Panc1 (cell line): ENCODE measurements at regions not wholly inside any gene's neighbourhood (a gene's known extent, or its start where the extent isn't known, plus 50 kb on each side); places are given as distances from the start of the nearest gene placed in this dataset.

Experiments
- ATAC-seq: fragments of 200-7000 bp; cut with Tn5 transposase; 2 replicates; pipeline ENCODE4 v1.9.1; 2020; ENCODE audit warnings: mild to moderate bottlenecking, moderate library complexity
- BruUV-seq: library from RNA; stranded (reverse); fragments of 400-500 nt; replicated peaks from 2 replicates; lab custom pipeline; 2021; lab: Mats Ljungman, UMichigan
- CTCF ChIA-PET: fragments of 300-600 bp; sonication (Branson Sonifier 250); formaldehyde crosslinking; loops from one replicate; lab custom pipeline; 2022; ENCODE audit warnings: antibody characterized with exemption; lab: Charles Lee
- POLR2A ChIA-PET: fragments of 300-600 bp; sonication (Branson Sonifier 250); formaldehyde crosslinking; loops from one replicate; lab custom pipeline; 2022; ENCODE audit warnings: antibody characterized with exemption; lab: Charles Lee
- DNase-seq: peaks from one replicate; pipeline ENCODE4 v3.0.0-alpha.2; 2010; ENCODE audit warnings: low read depth, low spot score
- H3K27ac ChIP-seq: 2 replicates; pipeline ENCODE4 v1.5.1; 2011; ENCODE audit warnings: mild to moderate bottlenecking, low read length, inconsistent platforms
- H3K27me3 ChIP-seq: fragments of 200-500 bp; sonication (Bioruptor generic); 2 replicates; pipeline ENCODE4 v1.6.0; 2014; ENCODE audit warnings: low read length, inconsistent platforms; ENCODE audit not compliant: control insufficient read depth, insufficient read depth
- H3K36me3 ChIP-seq: fragments of 200-500 bp; sonication (Bioruptor generic); 2 replicates; pipeline ENCODE4 v1.5.1; 2014; ENCODE audit warnings: inconsistent platforms, mild to moderate bottlenecking, low read length, moderate library complexity; ENCODE audit not compliant: control insufficient read depth, insufficient read depth
- H3K4me1 ChIP-seq: 2 replicates; pipeline ENCODE4 v1.5.1; 2011; ENCODE audit warnings: inconsistent platforms, mild to moderate bottlenecking, low read length, moderate library complexity; ENCODE audit not compliant: control insufficient read depth, insufficient read depth
- H3K4me3 ChIP-seq, 2 experiments: 2 replicates each; pipeline ENCODE4 v1.5.1; 2011 to 2012; ENCODE audit warnings: low read depth in 2 of 2, low read length in 2 of 2, mild to moderate bottlenecking in 2 of 2, inconsistent platforms in 1 of 2, moderate library complexity in 1 of 2
- H3K9me3 ChIP-seq: fragments of 200-500 bp; sonication (Bioruptor generic); 2 replicates; pipeline ENCODE4 v1.5.1; 2014; ENCODE audit warnings: low read depth, mild to moderate bottlenecking, inconsistent platforms, low read length, moderate library complexity; ENCODE audit not compliant: control insufficient read depth, insufficient read depth
- POLR2AphosphoS5 ChIP-seq: IDR thresholded peaks from 2 replicates; pipeline ENCODE4 v1.6.1; 2012; ENCODE audit warnings: mild to moderate bottlenecking, low read depth, low read length, moderate library complexity
- SIN3A ChIP-seq: IDR thresholded peaks from 2 replicates; pipeline ENCODE4 v1.6.1; 2012; ENCODE audit warnings: low read depth, mild to moderate bottlenecking, low read length, moderate library complexity, borderline replicate concordance; ENCODE audit not compliant: insufficient read depth
- TCF7L2 ChIP-seq: IDR thresholded peaks from 2 replicates; pipeline ENCODE4 v1.6.1; 2011; ENCODE audit warnings: mild to moderate bottlenecking, low read depth, low read length, inconsistent platforms
- in situ Hi-C: cut with HindIII; loops from 2 replicates; pipeline ENCODE4 v1.10.0; 2016; ENCODE audit warnings: low sequenced_read_pairs, low pct_unique_long_range_greater_than_20kb
- intact Hi-C: fragments of 100-400 bp; cut with micrococcal nuclease; formaldehyde crosslinking; loops from one replicate; pipeline ENCODE4 v1.10.0; 2022; ENCODE audit not compliant: unreplicated experiment
- TF ChIP-seq, protein P1 (sequence below), 2 experiments: IDR thresholded peaks; 2 replicates each; pipeline ENCODE4 v1.6.1; 2011 to 2012; ENCODE audit warnings: low read depth in 2 of 2, control low read depth in 1 of 2, low read length in 1 of 2, mild to moderate bottlenecking in 1 of 2, moderate library complexity in 1 of 2; ENCODE audit not compliant: insufficient read depth in 1 of 2
- TF ChIP-seq, protein P2 (sequence below): fragments of 450-650 bp; IDR thresholded peaks from 2 replicates; pipeline ENCODE4 v1.5.1; 2017; ENCODE audit warnings: mild to moderate bottlenecking

DNA sequence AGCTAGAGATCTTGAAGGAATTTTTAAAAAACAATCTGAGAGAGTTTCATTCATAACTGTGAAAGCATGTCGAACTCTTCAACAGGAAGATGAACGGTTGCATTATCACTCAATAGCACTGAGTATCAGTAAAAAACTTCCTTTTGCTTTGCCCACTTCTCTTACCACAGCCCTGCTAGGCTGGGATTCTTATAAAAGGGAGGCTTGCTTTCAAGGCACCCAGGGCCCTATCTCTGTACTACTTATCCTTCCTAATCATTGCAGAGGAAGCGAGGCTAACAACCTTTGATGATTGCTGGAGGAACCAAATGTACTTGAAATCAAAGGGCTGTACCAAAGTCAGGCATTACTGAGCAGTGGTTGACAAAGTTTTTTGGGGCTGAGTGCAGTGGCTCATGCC lies 71.2 kb downstream of the SNRPE start:
- no peaks in the 10 kb centered on the region for H3K9me3 ChIP-seq
- no peak overlapping the region for H3K4me3 ChIP-seq
- CTCF ChIA-PET, result no interaction called here
- POLR2A ChIA-PET, result interaction anchor here (0.6 kb wide), 1 partner anchor 119 kb away, joined by 3 read pairs; no protein-coding TSS in a partner anchor
- no peak overlapping the region for H3K27ac ChIP-seq
- no peaks in the 10 kb centered on the region for H3K4me1 ChIP-seq
- no peaks in the 10 kb centered on the region for H3K27me3 ChIP-seq
- TF ChIP-seq, protein P1, sequence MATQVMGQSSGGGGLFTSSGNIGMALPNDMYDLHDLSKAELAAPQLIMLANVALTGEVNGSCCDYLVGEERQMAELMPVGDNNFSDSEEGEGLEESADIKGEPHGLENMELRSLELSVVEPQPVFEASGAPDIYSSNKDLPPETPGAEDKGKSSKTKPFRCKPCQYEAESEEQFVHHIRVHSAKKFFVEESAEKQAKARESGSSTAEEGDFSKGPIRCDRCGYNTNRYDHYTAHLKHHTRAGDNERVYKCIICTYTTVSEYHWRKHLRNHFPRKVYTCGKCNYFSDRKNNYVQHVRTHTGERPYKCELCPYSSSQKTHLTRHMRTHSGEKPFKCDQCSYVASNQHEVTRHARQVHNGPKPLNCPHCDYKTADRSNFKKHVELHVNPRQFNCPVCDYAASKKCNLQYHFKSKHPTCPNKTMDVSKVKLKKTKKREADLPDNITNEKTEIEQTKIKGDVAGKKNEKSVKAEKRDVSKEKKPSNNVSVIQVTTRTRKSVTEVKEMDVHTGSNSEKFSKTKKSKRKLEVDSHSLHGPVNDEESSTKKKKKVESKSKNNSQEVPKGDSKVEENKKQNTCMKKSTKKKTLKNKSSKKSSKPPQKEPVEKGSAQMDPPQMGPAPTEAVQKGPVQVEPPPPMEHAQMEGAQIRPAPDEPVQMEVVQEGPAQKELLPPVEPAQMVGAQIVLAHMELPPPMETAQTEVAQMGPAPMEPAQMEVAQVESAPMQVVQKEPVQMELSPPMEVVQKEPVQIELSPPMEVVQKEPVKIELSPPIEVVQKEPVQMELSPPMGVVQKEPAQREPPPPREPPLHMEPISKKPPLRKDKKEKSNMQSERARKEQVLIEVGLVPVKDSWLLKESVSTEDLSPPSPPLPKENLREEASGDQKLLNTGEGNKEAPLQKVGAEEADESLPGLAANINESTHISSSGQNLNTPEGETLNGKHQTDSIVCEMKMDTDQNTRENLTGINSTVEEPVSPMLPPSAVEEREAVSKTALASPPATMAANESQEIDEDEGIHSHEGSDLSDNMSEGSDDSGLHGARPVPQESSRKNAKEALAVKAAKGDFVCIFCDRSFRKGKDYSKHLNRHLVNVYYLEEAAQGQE (IDR thresholded peaks at IDR 0.05; ENCODE audit: insufficient read depth in 1 of 2, low read depth in 2 of 2, low read length in 1 of 2), result no peak
- TF ChIP-seq, protein P2, sequence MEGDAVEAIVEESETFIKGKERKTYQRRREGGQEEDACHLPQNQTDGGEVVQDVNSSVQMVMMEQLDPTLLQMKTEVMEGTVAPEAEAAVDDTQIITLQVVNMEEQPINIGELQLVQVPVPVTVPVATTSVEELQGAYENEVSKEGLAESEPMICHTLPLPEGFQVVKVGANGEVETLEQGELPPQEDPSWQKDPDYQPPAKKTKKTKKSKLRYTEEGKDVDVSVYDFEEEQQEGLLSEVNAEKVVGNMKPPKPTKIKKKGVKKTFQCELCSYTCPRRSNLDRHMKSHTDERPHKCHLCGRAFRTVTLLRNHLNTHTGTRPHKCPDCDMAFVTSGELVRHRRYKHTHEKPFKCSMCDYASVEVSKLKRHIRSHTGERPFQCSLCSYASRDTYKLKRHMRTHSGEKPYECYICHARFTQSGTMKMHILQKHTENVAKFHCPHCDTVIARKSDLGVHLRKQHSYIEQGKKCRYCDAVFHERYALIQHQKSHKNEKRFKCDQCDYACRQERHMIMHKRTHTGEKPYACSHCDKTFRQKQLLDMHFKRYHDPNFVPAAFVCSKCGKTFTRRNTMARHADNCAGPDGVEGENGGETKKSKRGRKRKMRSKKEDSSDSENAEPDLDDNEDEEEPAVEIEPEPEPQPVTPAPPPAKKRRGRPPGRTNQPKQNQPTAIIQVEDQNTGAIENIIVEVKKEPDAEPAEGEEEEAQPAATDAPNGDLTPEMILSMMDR, result no peak
- TF ChIP-seq POLR2AphosphoS5 (no peak), TCF7L2 (no peak), SIN3A (no peak)
- no peak for ATAC-seq
- intact Hi-C loops, result no loop called here
- BruUV-seq, result no TSS peak
- H3K36me3 ChIP-seq, result no peaks in the 10 kb centered on the region
- DNase-seq, result no peak
- in situ Hi-C loops, result no loop called here

DNA sequence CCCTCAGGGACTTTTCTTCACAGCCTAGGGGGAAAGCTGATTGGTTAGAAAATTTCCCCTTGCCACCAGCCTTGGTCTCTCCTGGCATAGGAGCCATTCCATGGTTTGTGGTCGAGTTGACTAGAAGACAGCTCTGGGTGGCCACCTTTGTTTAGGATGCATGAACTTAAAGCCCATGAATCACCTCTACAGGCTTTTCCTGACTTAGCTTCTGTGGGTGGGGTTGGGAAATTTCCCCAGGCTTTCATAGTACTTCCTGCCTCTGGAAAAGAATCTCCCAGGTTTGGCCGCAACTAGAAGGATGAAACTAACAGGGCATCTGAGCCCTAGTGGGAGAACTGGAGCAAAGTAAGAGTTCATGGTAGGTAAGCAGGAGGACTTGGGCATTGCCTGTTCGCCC lies 72.6 kb downstream of the SNRPE start:
- Histone ChIP-seq H3K36me3 (no peaks in the 10 kb centered on the region), H3K27me3 (no peaks in the 10 kb centered on the region), H3K4me3 (no peak overlapping the region), H3K4me1 (no peaks in the 10 kb centered on the region), H3K9me3 (no peaks in the 10 kb centered on the region), H3K27ac (no peak overlapping the region)
- BruUV-seq, result no TSS peak
- CTCF ChIA-PET, result no interaction called here
- DNase-seq, result no peak
- POLR2A ChIA-PET, result no interaction called here
- TF ChIP-seq, protein P1 (IDR thresholded peaks at IDR 0.05; ENCODE audit: insufficient read depth in 1 of 2, low read depth in 2 of 2, low read length in 1 of 2), result no peak
- TF ChIP-seq TCF7L2, result no peak
- no peak for TF ChIP-seq POLR2AphosphoS5
- TF ChIP-seq, protein P2, result no peak
- TF ChIP-seq SIN3A, result no peak
- in situ Hi-C loops, result no loop called here
- intact Hi-C loops, result no loop called here
- no peak for ATAC-seq
